ENCODE measurements at regions not wholly inside any gene's neighbourhood (a gene's known extent, or its start where the extent isn't known, plus 50 kb on each side); places are given as distances from the start of the nearest gene placed in this dataset.
A peak's percentile ranks its signal among the peaks of the same experiment; 100 is the strongest.

- Histone ChIP-seq H3K4me3 (replicated peaks in 1 of 3; ENCODE audit: low read depth in 2 of 3, low read length in 3 of 3) (no peak overlapping the region), H2AFZ (ENCODE audit: insufficient read depth, low read depth, low read length, poor library complexity, severe bottlenecking) (no peak overlapping the region), H3K79me2 (ENCODE audit: insufficient read depth, low read length) (no peaks in the 10 kb centered on the region), H3K4me1 (ENCODE audit: control insufficient read depth in 1 of 2, insufficient read depth in 2 of 2, low read length in 2 of 2) (peaks cover 35 to 36% of the 10 kb centered on the region in 2 donors), H4K20me1 (ENCODE audit: insufficient read depth, low read length) (no peaks in the 10 kb centered on the region), H3K4me2 (replicated peaks; ENCODE audit: extremely low read depth, low read length, poor library complexity, severe bottlenecking) (no peak overlapping the region), H3K9me3 (replicated peaks in 1 of 2; ENCODE audit: control insufficient read depth in 1 of 2, insufficient read depth in 1 of 2, low read length in 2 of 2) (no peaks in the 10 kb centered on the region), H3K27ac (ENCODE audit: low read depth in 1 of 2, low read length in 2 of 2) (no peak overlapping the region), H3K9ac (ENCODE audit: insufficient read depth, low read length, poor library complexity, severe bottlenecking) (no peak overlapping the region), H3K27me3 (ENCODE audit: control insufficient read depth in 2 of 2, insufficient read depth in 2 of 2, low read length in 2 of 2) (peaks cover 0 to 4% of the 10 kb centered on the region in 2 donors), H3K36me3 (replicated peaks in 1 of 2; ENCODE audit: control insufficient read depth in 1 of 2, insufficient read depth in 2 of 2, low read length in 2 of 2) (no peaks in the 10 kb centered on the region)
- Mint-ChIP-seq H3K4me1 (peaks cover 42% of the 10 kb centered on the region), H3K4me3 (peak overlapping the region in 1 of 2 donors; percentile 8), H3K9me3 (no peaks in the 10 kb centered on the region), H3K27me3 (ENCODE audit: low read depth in 3 of 3) (peaks cover 5 to 16% (median 11%) of the 10 kb centered on the region in 3 donors), H3K27ac (peak overlapping the region in 1 of 7 donors; percentile 27), H3K36me3 (no peaks in the 10 kb centered on the region)
- TF ChIP-seq CTCF (IDR thresholded peaks at IDR 0.05) = no peak
- intact Hi-C loops (cut with micrococcal nuclease) = no loop called here
- 40% methylated on average over 2 of the region's 8 CpGs for WGBS (ENCODE audit: insufficient coverage)
- no peak for DNase-seq
Observed at GRCh38 chr18:78876868-78877267, 102.8 kb upstream of the SALL3 start.

- Histone ChIP-seq H3K4me1 (ENCODE audit: control insufficient read depth in 1 of 2, insufficient read depth in 2 of 2, low read length in 2 of 2) (peaks cover 33 to 35% of the 10 kb centered on the region in 2 donors), H3K27me3 (ENCODE audit: control insufficient read depth in 2 of 2, insufficient read depth in 2 of 2, low read length in 2 of 2) (peaks cover 0 to 4% of the 10 kb centered on the region in 2 donors), H3K9me3 (replicated peaks in 1 of 2; ENCODE audit: control insufficient read depth in 1 of 2, insufficient read depth in 1 of 2, low read length in 2 of 2) (no peaks in the 10 kb centered on the region), H3K4me2 (replicated peaks; ENCODE audit: extremely low read depth, low read length, poor library complexity, severe bottlenecking) (no peak overlapping the region), H3K79me2 (ENCODE audit: insufficient read depth, low read length) (no peaks in the 10 kb centered on the region), H3K27ac (ENCODE audit: low read depth in 1 of 2, low read length in 2 of 2) (no peak overlapping the region), H3K9ac (ENCODE audit: insufficient read depth, low read length, poor library complexity, severe bottlenecking) (no peak overlapping the region), H3K36me3 (replicated peaks in 1 of 2; ENCODE audit: control insufficient read depth in 1 of 2, insufficient read depth in 2 of 2, low read length in 2 of 2) (no peaks in the 10 kb centered on the region), H2AFZ (ENCODE audit: insufficient read depth, low read depth, low read length, poor library complexity, severe bottlenecking) (no peak overlapping the region), H3K4me3 (replicated peaks in 1 of 3; ENCODE audit: low read depth in 2 of 3, low read length in 3 of 3) (no peak overlapping the region), H4K20me1 (ENCODE audit: insufficient read depth, low read length) (no peaks in the 10 kb centered on the region)
- Mint-ChIP-seq H3K9me3 (no peaks in the 10 kb centered on the region), H3K4me3 (no peak overlapping the region), H3K27ac (no peak overlapping the region), H3K4me1 (peaks cover 40% of the 10 kb centered on the region), H3K36me3 (no peaks in the 10 kb centered on the region), H3K27me3 (ENCODE audit: low read depth in 3 of 3) (peaks cover 5 to 18% (median 11%) of the 10 kb centered on the region in 3 donors)
- intact Hi-C loops (cut with micrococcal nuclease) = no loop called here
- TF ChIP-seq CTCF (IDR thresholded peaks at IDR 0.05) = no peak
- 95% methylated on average over 11 of the region's 15 CpGs for WGBS (ENCODE audit: insufficient coverage)
- DNase-seq = no peak
Observed at GRCh38 chr18:78878335-78878734, 101.3 kb upstream of the SALL3 start.
